GM18508 (cell line): ENCODE measurements at regions not wholly inside any gene's neighbourhood (a gene's known extent, or its start where the extent isn't known, plus 50 kb on each side); places are given as distances from the start of the nearest gene placed in this dataset.
"Not testable (repeated sequence)": the region's sequence is repeated elsewhere in the genome, so short reads cannot be mapped to it uniquely, and the experiment has no call there.

ENCODE experiments used
- ATAC-seq: cut with Tn5 transposase; IDR thresholded peaks from one replicate; pipeline ENCODE4 v1.9.1; 2021; ENCODE audit warnings: moderate number of reproducible peaks; ENCODE audit not compliant: insufficient read depth, unreplicated experiment

DNA sequence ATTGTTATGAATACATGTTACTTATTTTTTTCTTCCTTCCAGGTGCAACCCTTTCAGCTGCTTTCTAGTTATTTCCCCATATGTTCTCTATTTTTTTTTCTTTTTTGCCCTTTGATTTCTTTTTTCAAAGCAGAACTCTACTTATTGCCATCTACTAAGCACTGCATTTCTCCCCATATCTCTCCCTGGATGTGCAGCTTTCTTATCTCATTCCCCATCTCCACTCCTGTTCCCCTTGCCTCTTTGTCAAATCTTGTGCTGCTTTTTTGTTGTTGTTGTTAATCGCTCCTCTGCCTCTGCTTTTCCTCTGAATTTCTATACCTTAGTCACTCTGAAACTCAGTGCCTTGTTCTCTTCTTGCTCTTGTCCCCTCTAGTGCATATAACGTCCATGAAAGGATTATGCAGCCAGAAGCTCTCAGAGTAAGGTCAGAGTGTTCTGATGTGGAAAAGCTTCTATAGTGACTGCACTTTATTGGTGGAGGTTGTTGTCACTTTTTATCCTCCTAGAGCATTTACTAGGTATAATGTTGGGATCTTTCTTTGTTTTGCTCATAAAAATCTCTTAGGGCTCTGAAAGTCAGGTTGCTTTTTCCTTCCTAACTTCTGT lies 51.1 kb upstream of the JADE1 start:
- ATAC-seq = no peak

DNA sequence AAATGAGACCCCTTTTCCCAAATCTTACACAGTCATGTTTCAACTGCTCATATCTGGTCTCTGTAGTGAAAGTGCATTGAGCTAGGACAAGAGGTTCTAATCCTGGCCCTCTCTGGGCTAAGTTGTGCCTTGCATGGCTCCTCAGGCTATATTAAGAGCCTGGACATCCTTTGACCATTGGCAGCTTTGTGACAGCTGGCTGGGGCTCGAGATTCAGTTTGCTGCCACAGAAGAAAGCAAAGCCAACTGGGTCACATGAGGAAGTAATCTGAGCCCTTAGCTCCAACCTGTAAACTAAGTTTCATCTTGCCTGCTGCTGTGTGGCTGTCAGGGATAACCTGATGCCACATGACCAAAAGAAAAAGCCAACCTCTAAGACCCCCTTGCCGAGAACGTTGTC lies 51.8 kb upstream of the JADE1 start:
- no peak for ATAC-seq

DNA sequence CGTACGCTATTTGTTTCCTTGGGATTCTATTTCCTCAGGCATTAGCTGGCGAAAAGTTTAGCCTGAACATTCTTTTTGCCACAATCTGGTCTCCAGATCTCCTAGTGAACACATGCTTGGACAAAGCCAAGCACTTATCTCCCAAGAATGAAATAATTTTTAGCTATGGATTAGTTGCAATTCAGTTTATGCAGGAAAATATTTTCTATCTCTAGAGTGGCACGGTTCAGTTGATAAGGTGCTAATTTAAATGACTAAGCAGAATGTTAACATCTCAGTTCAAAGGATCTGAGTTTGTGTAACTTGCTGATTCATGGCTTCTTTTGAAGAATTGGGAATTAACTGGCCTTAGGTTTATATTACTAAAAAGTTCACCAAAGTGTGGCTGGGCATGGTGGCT lies 58.1 kb upstream of the JADE1 start:
- no peak for ATAC-seq

- not testable (repeated sequence) for ATAC-seq
Measured at GRCh38 chr4:128741748-128742147, 67.8 kb upstream of the JADE1 start.

GRCh38 chr4:128737098-128737513 lies 72.4 kb upstream of the JADE1 start:
- no peak for ATAC-seq

DNA sequence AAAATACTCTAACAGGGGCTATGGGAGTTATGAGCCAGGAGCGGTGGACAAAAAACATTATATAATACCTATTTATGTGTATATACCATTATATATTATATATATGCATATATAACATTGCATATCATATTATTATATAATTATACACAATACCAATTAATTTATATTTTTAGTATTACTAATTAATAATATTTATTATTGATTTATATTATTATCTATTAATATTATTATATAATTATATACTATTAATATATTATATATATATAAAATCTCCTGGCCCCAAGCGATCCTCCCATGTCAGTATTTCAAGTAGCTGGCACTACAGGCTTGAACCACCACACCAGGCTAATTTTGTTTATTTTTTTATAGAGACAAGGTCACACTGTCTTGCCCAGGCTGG lies 73.8 kb upstream of the JADE1 start:
- ATAC-seq = no peak

GRCh38 chr4:128728190-128728589 lies 81.3 kb upstream of the JADE1 start:
- ATAC-seq = no peak

DNA sequence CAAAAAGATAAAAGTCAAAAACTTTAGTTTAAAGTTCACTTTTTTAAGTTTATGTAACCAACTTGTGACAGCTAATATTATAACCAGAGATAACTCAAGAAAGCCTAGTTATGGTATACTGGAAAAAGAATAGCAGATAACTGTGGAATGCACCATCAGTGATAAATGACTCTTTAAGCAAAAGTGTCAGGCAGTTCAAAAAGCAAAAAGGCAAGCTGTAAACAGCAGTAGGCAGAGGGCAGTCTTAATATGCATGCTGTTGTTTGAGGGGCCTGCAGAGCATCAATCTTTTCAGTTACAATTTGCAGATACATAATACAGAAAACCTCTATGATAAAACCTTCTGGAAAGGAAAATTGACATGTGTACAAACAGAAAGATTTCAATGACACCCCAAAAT lies 81.8 kb upstream of the JADE1 start:
- no peak for ATAC-seq

- no peak for ATAC-seq
Measured at GRCh38 chr4:128725405-128726055, 84.0 kb upstream of the JADE1 start.

DNA sequence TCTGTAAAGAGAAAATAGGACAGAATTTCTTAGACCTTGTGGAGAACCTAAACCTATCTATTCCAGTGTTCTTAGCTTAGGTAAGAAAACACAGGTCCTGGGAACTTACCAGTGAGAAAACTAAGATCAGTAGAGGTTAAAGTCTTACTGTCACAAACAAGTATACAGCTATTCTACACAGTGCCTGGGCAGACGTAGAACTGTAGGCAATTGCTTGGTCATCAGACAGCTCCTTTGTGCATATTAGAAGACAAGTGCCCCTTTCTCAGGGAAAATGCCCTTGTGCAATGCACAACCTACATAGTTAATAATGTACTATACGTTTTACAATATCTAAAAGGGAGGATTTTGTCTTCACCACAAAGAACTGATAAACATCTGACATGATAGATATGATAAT lies 86.6 kb upstream of the JADE1 start:
- ATAC-seq = no peak

DNA sequence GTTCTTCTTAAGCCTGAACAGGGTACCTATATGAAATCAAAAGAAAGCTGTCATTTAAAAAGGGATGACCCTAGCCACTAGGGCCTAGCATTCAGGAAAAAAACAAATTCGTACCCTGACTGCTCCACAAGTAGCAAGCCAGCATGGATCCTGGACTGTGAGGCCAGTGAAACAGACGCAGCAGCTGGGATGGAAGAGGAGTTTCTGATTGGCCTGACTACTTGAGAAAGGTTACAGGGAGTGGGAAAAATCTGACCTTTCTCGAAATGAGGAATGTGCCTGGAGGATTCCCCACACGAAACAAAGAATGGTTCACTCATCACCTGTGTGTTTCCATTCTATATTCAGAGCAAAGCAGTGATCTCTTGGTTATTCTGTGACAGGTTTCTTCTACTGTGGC lies 87.6 kb upstream of the JADE1 start:
- ATAC-seq = no peak

DNA sequence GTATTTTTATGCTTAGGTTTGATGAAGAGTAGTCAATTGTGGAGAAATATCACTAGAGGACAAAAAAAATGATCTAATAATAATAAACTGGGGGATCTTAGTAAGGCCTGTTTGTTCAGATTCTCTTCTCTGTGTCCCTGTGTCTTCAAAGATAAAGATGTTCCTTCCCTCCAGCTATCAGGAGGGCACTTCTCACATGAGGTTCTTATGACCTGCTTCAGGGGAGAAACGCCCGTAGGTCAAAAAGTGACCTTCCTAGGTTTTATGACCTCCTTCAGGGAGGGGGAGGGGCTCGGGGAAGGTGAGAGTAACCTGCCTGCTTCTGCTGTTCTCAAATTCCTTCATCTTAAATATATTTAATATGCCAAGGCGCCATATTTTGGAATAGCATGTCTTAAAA lies 89.2 kb upstream of the JADE1 start:
- ATAC-seq = no peak

- no peak for ATAC-seq
Measured at GRCh38 chr4:128718768-128719167, 90.7 kb upstream of the JADE1 start.

DNA sequence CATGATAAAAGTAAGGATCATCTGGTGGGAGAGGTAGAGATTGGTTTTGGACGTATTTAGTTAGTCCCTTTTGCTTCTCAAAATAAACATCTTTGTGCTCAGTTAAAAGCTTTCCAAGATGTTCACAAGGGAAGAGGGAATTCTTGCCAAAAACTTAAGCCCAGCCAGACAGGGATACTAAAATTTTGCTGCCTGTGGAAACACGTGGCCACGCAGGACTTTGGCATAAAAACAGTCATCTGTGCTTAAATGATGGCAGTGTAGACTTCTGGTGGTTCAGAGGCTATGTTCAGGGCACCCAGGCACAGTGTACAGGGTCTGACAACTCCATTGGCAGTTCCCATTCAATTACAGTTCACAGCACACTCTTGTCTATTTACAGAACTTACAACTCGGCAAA lies 93.2 kb upstream of the JADE1 start:
- no peak for ATAC-seq

DNA sequence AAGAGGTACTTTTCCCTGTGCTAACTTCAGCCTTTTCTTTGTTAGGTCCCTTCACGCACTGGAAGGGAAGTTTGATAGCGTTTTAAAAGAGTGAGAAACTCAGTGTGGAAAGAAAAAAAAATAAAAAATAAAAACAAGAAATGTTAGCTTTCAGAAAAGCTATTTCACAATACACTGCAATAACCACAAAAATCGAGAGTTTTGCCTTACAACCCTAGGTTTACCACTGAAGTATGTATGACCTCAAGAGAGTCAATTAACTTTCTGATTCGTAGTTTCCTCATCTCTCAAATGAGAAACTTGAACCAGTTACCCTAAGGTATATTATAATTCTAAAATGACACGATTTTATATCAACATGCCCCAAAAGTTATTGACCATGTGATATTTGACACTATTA lies 93.9 kb upstream of the JADE1 start:
- ATAC-seq = no peak

GRCh38 chr4:128711361-128711760 lies 98.1 kb upstream of the JADE1 start:
- no peak for ATAC-seq

GRCh38 chr4:128709268-128709667 lies 100.2 kb upstream of the JADE1 start:
- no peak for ATAC-seq

- ATAC-seq = no peak
Measured at GRCh38 chr4:128707864-128708263, 101.6 kb upstream of the JADE1 start.

DNA sequence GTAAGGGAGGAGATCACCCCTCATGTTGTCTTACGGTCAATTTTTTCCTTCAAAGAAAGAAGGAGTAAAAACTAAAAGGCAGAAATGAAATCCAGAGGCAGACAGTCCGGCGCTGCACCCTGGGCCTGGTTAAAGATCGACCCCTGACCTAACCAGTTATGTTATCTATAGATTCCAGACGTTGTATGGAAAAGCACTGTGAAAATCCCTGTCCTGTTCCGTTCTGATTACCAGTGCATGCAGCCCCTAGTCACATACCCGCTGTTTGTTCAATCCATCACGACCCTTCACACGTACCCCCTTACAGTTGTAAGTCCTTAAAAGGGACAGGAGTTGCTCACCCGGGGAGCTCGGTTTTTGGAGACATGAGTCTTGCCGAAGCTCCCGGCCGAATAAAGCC lies 105.6 kb upstream of the JADE1 start:
- ATAC-seq = no peak

GRCh38 chr4:128700659-128701350 lies 108.7 kb upstream of the JADE1 start:
- ATAC-seq = no peak

GRCh38 chr4:128698386-128698785 lies 111.1 kb upstream of the JADE1 start:
- ATAC-seq = no peak

DNA sequence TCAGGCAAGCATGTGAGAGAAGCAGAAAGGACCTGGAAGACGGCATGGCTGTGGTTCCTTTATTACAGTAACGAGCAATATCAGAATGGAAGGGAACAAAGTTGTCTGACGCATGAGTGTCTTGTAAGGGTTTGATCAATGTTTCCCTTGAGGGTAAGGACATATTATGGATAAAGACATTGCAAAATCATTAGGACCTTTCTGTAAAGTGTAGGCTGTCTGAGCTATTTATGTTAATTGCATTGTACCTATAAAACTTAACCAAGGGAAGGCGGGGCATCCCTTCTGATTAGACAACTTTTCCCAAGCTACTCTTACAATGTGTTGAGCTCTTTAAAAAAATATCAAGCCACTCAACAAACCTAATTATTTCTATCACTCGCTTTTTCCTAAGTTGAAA lies 112.2 kb upstream of the JADE1 start:
- ATAC-seq = no peak
